GM23338 (cell line): ENCODE measurements at regions not wholly inside any gene's neighbourhood (a gene's known extent, or its start where the extent isn't known, plus 50 kb on each side); places are given as distances from the start of the nearest gene placed in this dataset.

Experiments
- EZH2 ChIP-seq: fragments of 200-600 bp; sonication (generic); IDR thresholded peaks from one replicate; pipeline ENCODE4 v1.8.0; 2017; ENCODE audit warnings: antibody characterized with exemption, mild to moderate bottlenecking, low read depth; ENCODE audit not compliant: unreplicated experiment
- JUNB ChIP-seq: IDR thresholded peaks from one replicate; pipeline ENCODE4 v1.6.1; 2016; ENCODE audit warnings: antibody characterized with exemption; ENCODE audit not compliant: unreplicated experiment
- POLR2AphosphoS5 ChIP-seq: IDR thresholded peaks from 2 replicates; pipeline ENCODE4 v1.6.1; 2016; ENCODE audit warnings: antibody characterized with exemption, low read depth
- TF ChIP-seq, protein P1 (sequence below), 2 experiments: fragments of 200-600 bp in 1 of 2; sonication (generic) in 1 of 2; conservative IDR thresholded peaks; 2 replicates each; pipeline versions ENCODE4 v1.5.1 to v1.6.1; 2016 to 2017; ENCODE audit warnings: antibody characterized with exemption in 2 of 2, low read depth in 2 of 2, mild to moderate bottlenecking in 2 of 2, moderate library complexity in 1 of 2
- TF ChIP-seq, protein P2 (sequence below): IDR thresholded peaks from one replicate; pipeline ENCODE4 v1.6.1; 2018; ENCODE audit warnings: antibody characterized with exemption; ENCODE audit not compliant: unreplicated experiment

GRCh38 chr10:4623757-4624420 lies 202.1 kb upstream of the AKR1E2 start:
- TF ChIP-seq, protein P1, sequence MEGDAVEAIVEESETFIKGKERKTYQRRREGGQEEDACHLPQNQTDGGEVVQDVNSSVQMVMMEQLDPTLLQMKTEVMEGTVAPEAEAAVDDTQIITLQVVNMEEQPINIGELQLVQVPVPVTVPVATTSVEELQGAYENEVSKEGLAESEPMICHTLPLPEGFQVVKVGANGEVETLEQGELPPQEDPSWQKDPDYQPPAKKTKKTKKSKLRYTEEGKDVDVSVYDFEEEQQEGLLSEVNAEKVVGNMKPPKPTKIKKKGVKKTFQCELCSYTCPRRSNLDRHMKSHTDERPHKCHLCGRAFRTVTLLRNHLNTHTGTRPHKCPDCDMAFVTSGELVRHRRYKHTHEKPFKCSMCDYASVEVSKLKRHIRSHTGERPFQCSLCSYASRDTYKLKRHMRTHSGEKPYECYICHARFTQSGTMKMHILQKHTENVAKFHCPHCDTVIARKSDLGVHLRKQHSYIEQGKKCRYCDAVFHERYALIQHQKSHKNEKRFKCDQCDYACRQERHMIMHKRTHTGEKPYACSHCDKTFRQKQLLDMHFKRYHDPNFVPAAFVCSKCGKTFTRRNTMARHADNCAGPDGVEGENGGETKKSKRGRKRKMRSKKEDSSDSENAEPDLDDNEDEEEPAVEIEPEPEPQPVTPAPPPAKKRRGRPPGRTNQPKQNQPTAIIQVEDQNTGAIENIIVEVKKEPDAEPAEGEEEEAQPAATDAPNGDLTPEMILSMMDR (conservative IDR thresholded peaks at IDR 0.05; ENCODE audit: low read depth in 2 of 2), result no peak
- TF ChIP-seq JUNB, result no peak
- TF ChIP-seq POLR2AphosphoS5, result no peak
- no peak for TF ChIP-seq EZH2
- TF ChIP-seq, protein P2, sequence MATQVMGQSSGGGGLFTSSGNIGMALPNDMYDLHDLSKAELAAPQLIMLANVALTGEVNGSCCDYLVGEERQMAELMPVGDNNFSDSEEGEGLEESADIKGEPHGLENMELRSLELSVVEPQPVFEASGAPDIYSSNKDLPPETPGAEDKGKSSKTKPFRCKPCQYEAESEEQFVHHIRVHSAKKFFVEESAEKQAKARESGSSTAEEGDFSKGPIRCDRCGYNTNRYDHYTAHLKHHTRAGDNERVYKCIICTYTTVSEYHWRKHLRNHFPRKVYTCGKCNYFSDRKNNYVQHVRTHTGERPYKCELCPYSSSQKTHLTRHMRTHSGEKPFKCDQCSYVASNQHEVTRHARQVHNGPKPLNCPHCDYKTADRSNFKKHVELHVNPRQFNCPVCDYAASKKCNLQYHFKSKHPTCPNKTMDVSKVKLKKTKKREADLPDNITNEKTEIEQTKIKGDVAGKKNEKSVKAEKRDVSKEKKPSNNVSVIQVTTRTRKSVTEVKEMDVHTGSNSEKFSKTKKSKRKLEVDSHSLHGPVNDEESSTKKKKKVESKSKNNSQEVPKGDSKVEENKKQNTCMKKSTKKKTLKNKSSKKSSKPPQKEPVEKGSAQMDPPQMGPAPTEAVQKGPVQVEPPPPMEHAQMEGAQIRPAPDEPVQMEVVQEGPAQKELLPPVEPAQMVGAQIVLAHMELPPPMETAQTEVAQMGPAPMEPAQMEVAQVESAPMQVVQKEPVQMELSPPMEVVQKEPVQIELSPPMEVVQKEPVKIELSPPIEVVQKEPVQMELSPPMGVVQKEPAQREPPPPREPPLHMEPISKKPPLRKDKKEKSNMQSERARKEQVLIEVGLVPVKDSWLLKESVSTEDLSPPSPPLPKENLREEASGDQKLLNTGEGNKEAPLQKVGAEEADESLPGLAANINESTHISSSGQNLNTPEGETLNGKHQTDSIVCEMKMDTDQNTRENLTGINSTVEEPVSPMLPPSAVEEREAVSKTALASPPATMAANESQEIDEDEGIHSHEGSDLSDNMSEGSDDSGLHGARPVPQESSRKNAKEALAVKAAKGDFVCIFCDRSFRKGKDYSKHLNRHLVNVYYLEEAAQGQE, result no peak
